HTR-8/SVneo (cell line): ENCODE measurements at regions not wholly inside any gene's neighbourhood (a gene's known extent, or its start where the extent isn't known, plus 50 kb on each side); places are given as distances from the start of the nearest gene placed in this dataset.

Experiments used
- DNase-seq: peaks from one replicate; pipeline ENCODE4 v3.0.0; 2011; ENCODE audit warnings: low spot score, mixed read lengths; ENCODE audit not compliant: insufficient read length
- FAIRE-seq: peaks from 2 replicates; lab custom pipeline; 2011; peaks lifted over from hg19 to GRCh38; lab: Jason Lieb, UNC

DNA sequence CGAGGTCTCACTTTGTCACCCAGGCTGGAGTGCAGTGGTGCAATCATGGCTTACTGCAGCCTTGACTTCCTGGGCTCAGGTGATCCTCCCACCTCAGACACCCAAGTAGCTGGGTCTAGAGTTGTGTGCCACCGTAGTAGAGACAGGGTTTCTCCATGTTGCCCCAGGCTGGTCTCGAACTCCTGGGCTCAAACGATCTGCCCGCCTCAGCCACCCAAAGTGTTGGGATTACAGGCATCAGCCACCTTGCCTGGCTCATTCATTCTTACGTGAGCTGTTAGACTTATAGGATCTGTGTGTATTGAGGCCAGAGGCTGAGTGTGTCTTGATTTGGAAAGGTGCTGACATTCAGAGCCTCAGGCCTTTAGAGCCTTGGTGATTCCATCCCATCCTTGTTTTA, 128.1 kb downstream of the SLC25A47 start:
- DNase-seq = no peak
- FAIRE-seq = no peak

DNA sequence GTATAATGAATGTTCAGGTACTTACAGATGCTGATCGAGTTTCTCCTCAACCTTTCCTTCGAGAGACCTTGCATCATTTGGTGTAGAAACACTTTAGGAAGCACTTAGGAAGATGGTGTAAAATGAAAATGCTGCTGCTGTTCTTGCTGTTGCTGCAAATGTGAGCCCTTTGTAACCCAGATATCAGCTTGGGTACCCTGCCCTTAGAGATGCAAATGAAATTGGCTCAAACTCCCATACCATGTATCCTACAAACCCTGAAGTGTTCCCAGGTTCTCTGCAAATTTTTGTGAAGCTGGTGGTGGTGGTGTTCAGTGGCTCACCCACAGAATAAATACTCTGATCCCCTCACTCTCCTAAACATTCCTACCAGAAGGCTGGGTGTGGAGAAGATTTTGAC, 130.8 kb downstream of the SLC25A47 start:
- FAIRE-seq (no peak), DNase-seq (no peak)

DNA sequence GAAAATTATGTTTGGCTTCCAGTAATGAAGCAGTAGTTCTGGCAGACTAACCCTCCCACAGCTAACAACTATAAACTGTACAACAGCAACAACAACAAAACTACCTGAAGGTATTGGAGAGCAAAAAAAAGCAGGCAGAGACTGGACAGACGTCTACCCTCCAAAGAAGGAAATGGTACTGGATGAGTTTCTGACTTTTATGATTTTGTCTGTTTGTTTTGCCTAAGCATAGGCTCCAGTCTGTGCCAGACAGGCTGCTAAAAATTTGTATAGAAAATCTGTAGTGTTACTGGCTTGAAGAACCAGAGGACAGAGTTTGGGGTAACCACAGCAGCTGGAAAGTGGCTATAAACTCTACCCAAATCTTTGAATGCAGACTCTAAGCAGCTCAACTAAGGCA, 131.3 kb downstream of the SLC25A47 start:
- DNase-seq (no peak), FAIRE-seq (no peak)

- FAIRE-seq (no peak), DNase-seq (no peak)
Measured at GRCh38 chr14:100463937-100464336, 123.3 kb downstream of the BEGAIN start.

DNA sequence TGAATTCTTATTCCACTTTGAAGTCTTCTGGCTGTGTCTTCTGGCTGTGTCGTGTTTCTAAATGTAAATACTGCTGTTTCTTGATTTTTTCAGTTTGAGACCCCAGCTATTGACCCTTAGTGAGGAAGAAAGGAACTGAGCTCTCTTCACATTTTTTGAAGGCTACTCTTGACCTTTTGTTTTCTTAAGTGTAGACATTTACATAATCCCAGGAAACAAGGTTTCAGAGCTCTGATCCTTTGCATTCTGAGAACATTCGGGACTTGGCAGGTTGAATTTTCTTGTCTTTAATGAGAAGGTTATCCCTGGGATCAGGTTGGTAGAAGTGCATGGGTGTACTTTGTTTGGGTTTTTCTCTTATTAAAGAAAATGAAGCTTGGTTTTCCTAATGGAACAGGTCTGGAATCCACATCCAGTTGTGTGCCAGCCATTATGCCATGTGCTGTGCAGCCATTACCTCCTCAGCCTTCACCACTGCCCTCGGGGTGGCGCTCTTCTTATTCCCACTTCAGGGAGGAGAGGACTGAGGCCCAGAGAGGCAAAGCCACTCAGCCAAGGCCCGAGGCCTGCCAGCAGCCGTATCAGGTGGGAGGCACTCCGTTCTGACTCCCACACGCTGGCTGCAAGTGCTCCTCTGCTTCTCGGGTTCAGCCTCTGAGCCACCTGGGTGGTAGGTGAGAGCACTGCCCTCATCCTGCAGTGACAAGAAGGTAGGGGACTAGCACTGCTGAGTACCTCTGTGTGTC, 120.9 kb downstream of the BEGAIN start:
- FAIRE-seq (no peak), DNase-seq (no peak)

- DNase-seq (no peak), FAIRE-seq (no peak)
Measured at GRCh38 chr14:100467046-100467750, 120.0 kb downstream of the BEGAIN start.

- DNase-seq = no peak
- no peak for FAIRE-seq
Measured at GRCh38 chr14:100467939-100468338, 119.3 kb downstream of the BEGAIN start.

DNA sequence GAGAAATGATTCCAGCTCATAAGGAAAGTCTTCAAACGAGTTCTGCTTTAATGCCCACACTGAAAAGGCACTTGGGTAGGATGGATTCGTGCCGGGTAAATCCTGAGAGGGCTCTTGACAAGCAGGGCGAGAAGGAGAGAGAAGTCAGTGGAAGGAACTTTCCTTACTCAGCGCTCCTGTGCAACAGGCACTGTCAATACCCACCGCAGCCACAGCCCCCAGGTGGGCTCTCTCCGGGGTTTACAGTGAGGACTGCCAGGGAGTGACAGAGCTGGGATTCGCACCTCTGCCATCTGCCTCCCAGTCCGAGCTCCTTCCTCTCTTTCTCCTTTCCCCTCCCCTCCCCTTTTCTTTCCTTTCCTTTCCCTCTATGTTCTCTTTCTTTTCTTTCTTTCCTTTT, 118.7 kb downstream of the BEGAIN start:
- DNase-seq (no peak), FAIRE-seq (no peak)

GRCh38 chr14:100469632-100470522, 117.3 kb downstream of the BEGAIN start:
- FAIRE-seq = no peak
- no peak for DNase-seq

- FAIRE-seq (no peak), DNase-seq (no peak)
Measured at GRCh38 chr14:100470523-100470897, 116.7 kb downstream of the BEGAIN start.

DNA sequence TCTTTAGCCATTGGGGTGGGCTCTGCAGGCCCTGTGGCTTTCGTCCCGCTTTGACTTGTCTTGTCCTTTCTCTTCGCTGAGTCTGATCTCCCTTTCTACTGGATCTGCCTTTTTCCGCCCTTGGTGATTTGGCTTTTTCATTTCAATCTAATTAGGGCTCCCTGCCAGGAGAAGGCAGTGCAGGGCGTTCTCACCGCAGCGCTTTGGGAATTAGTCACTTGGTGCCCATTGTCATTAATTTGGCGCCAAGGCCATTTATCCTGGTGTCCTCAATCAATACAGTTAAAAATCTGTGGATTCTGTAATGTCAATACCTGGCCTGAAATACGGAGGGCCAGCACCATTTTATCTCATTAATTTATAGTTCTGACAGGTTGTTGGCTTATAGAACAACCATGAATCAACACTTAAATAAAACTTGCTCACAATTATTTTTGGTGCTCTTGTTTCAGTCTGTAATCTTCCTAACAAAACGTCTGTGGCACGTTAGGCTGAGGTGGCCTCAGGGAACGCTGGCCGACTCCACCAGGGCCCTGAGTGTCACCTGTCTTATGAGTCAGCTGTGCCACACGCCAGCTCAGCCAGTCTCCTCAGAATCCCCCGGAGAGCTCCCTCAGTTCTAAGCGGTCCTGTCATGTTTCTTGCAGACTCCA, 115.7 kb downstream of the BEGAIN start:
- FAIRE-seq (no peak), DNase-seq (peak; percentile 35)

DNA sequence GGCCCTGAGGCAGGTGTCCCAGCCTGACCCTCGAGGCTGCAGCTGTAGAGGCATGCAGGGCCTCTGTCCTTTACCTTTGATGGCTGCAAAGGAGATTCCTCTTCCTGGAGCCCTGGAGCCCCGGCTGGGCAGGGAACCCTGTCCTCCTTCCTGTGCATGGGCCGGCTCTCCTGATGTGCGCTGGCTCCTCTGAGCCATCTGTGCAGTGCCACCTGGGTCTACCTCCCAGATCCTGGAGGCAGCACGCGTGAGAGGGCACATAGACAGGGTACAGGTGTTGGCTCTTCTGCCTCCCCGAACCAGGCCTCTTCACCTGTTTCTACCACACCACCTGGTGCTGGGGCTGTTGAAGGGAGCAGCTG, 115.1 kb downstream of the BEGAIN start:
- FAIRE-seq (no peak), DNase-seq (no peak)

DNA sequence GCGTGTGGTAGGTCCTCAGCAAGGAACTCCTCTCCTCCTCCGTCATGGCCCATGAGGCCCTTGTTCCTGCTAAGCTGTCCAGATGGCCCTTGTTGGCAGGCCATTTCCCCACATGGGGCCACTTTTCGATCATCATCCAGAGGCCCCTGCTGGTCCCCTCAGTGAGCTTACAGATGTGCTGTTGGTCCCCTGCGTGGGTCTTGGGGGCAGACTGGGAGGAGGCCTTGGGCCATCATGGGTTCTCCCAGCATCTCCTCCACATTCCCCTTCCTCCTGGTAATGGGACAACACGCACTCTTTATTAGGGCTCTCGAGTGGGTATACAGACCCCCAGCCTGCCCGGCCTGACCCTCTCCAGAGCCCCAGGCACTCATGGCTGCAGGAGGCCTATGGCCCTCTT, 114.7 kb downstream of the BEGAIN start:
- FAIRE-seq = no peak
- DNase-seq = no peak

- FAIRE-seq (no peak), DNase-seq (no peak)
Measured at GRCh38 chr14:100473249-100473648, 114.0 kb downstream of the BEGAIN start.

GRCh38 chr14:100474196-100474595, 113.0 kb downstream of the BEGAIN start:
- FAIRE-seq = no peak

GRCh38 chr14:100475268-100475667, 111.9 kb downstream of the BEGAIN start:
- no peak for FAIRE-seq
- DNase-seq = no peak

More at GRCh38 chr14:100474196-100474595, 113.0 kb downstream of the BEGAIN start:
- no peak for DNase-seq

GRCh38 chr14:100476012-100476822, 111.0 kb downstream of the BEGAIN start:
- peak; percentile 69 for FAIRE-seq

GRCh38 chr14:100484531-100485267, 102.5 kb downstream of the BEGAIN start:
- no peak for FAIRE-seq
- no peak for DNase-seq

More at GRCh38 chr14:100476012-100476822, 111.0 kb downstream of the BEGAIN start:
- peak; percentile 83 for DNase-seq
